IMR-90 (cell line): ENCODE measurements at regions not wholly inside any gene's neighbourhood (a gene's known extent, or its start where the extent isn't known, plus 50 kb on each side); places are given as distances from the start of the nearest gene placed in this dataset.

ENCODE experiments used
- BHLHE40 ChIP-seq: fragments of 150-350 bp; IDR thresholded peaks from 2 replicates; pipeline ENCODE4 v1.6.1; 2016; ENCODE audit warnings: mild to moderate bottlenecking, low read depth, low read length
- CTCF ChIP-seq: conservative IDR thresholded peaks from 2 replicates; pipeline ENCODE4 v1.5.1; 2012; ENCODE audit warnings: mild to moderate bottlenecking, low read depth, low read length, improper control_type of control experiment
- ELK1 ChIP-seq: fragments of 150-350 bp; IDR thresholded peaks from 2 replicates; pipeline ENCODE4 v1.6.1; 2016; ENCODE audit warnings: low read depth, mild to moderate bottlenecking, low read length, moderate library complexity, borderline replicate concordance
- FOS ChIP-seq: fragments of 150-350 bp; IDR thresholded peaks from 2 replicates; pipeline ENCODE4 v1.6.1; 2016; ENCODE audit warnings: low read depth, low read length
- MAFK ChIP-seq: IDR thresholded peaks from 2 replicates; pipeline ENCODE4 v1.6.1; 2012; ENCODE audit warnings: low read depth, low read length, improper control_type of control experiment
- MAZ ChIP-seq: IDR thresholded peaks from 2 replicates; pipeline ENCODE4 v1.6.1; 2012; ENCODE audit warnings: low read depth, mild to moderate bottlenecking, low read length, improper control_type of control experiment, moderate library complexity, borderline replicate concordance
- MXI1 ChIP-seq: IDR thresholded peaks from 2 replicates; pipeline ENCODE4 v1.6.1; 2012; ENCODE audit warnings: low read depth, mild to moderate bottlenecking, low read length, moderate library complexity, borderline replicate concordance
- POLR2A ChIP-seq: IDR thresholded peaks from 2 replicates; pipeline ENCODE4 v1.6.1; 2012; ENCODE audit warnings: mild to moderate bottlenecking, low read depth, low read length
- RAD21 ChIP-seq: IDR thresholded peaks from 2 replicates; pipeline ENCODE4 v1.6.1; 2012; ENCODE audit warnings: low read length, improper control_type of control experiment
- RCOR1 ChIP-seq: IDR thresholded peaks from 2 replicates; pipeline ENCODE4 v1.6.1; 2012; ENCODE audit warnings: mild to moderate bottlenecking, low read length, improper control_type of control experiment; ENCODE audit not compliant: insufficient replicate concordance
- RFX5 ChIP-seq: IDR thresholded peaks from 2 replicates; pipeline ENCODE4 v1.8.0; 2012; ENCODE audit warnings: low read depth, mild to moderate bottlenecking, low read length, moderate library complexity
- SMC3 ChIP-seq: fragments of 150-350 bp; IDR thresholded peaks from 2 replicates; pipeline ENCODE4 v1.6.1; 2016; ENCODE audit warnings: low read depth, mild to moderate bottlenecking, antibody characterized with exemption, low read length, moderate library complexity

GRCh38 chr19:28443361-28443760, 769.6 kb downstream of the UQCRFS1 start:
- TF ChIP-seq CTCF (no peak), POLR2A (no peak), MAZ (no peak), SMC3 (no peak), RCOR1 (no peak), ELK1 (no peak), RAD21 (no peak), MAFK (no peak), MXI1 (no peak), RFX5 (no peak), BHLHE40 (no peak), FOS (no peak)
